ENCODE measurements at regions not wholly inside any gene's neighbourhood (a gene's known extent, or its start where the extent isn't known, plus 50 kb on each side); places are given as distances from the start of the nearest gene placed in this dataset.
"Not testable (repeated sequence)": the region's sequence is repeated elsewhere in the genome, so short reads cannot be mapped to it uniquely, and the experiment has no call there.

- RAD21 ChIA-PET (ENCODE audit: low non-redundant PET in 1 of 2, low total read pairs in 2 of 2, uncharacterized antibody in 2 of 2, unreplicated experiment in 2 of 2); H3K9ac ChIP-seq (ENCODE audit: low read length): not testable (repeated sequence)
Measured at GRCh38 chr1:58167131-58167530, 379.4 kb downstream of the OMA1 start.

GRCh38 chr1:58166417-58166816 is 380.1 kb downstream of the OMA1 start:
- ChIA-PET RAD21 (ENCODE audit: low non-redundant PET in 1 of 2, low total read pairs in 2 of 2, uncharacterized antibody in 2 of 2, unreplicated experiment in 2 of 2) (no interaction called here), POLR2A (no interaction called here), CTCF (no interaction called here)
- no peak for TF ChIP-seq YY1 (IDR thresholded peaks at IDR 0.05; ENCODE audit: extremely low read depth, insufficient replicate concordance, low read depth, low read length)
- TF ChIP-seq EZH2phosphoT487 (IDR thresholded peaks at IDR 0.05; ENCODE audit: borderline replicate concordance) = no peak
- TF ChIP-seq ZBTB33 (IDR thresholded peaks at IDR 0.05; ENCODE audit: extremely low read depth, insufficient replicate concordance, low read length) = no peak
- TF ChIP-seq CTCF (IDR thresholded peaks at IDR 0.05 in 2 of 3, conservative IDR thresholded peaks at IDR 0.05 in 1 of 3; ENCODE audit: borderline replicate concordance in 1 of 3, insufficient read depth in 1 of 3, low read depth in 2 of 3, low read length in 2 of 3) = no peak
- TF ChIP-seq SP1 (IDR thresholded peaks at IDR 0.05; ENCODE audit: low read depth) = no peak
- no peak for TF ChIP-seq POLR2AphosphoS5 (IDR thresholded peaks at IDR 0.05; ENCODE audit: low read depth, low read length)
- TF ChIP-seq EGR1 (IDR thresholded peaks at IDR 0.05; ENCODE audit: low read depth) = no peak
- TF ChIP-seq REST (IDR thresholded peaks at IDR 0.05; ENCODE audit: low read depth) = no peak
- no peak for TF ChIP-seq ELF1 (IDR thresholded peaks at IDR 0.05; ENCODE audit: borderline replicate concordance, low read depth)
- no peak for TF ChIP-seq CBX3 (IDR thresholded peaks at IDR 0.05; ENCODE audit: low read depth)
- no peak for TF ChIP-seq RAD21 (IDR thresholded peaks at IDR 0.05; ENCODE audit: low read depth)
- TF ChIP-seq ATF3 (IDR thresholded peaks at IDR 0.05) = no peak
- TF ChIP-seq JUND (IDR thresholded peaks at IDR 0.05) = no peak
- no peaks in the 10 kb centered on the region for H3K4me1 ChIP-seq (ENCODE audit: control insufficient read depth in 1 of 2, insufficient read depth in 2 of 2, low read length in 2 of 2)
- no TSS peak for BruUV-seq (replicated peaks)
- H3K27me3 ChIP-seq (ENCODE audit: insufficient read depth, low read length) = no peaks in the 10 kb centered on the region; the same call in none of the 2 replicates
- no peaks in the 10 kb centered on the region for H3K36me3 ChIP-seq (ENCODE audit: control insufficient read depth in 1 of 2, insufficient read depth in 2 of 2, low read length in 2 of 2)
- H3K79me2 ChIP-seq (ENCODE audit: insufficient read depth, low read length) = no peaks in the 10 kb centered on the region
- H3K4me2 ChIP-seq (ENCODE audit: low read length) = no peak overlapping the region
- DNase-seq (ENCODE audit: low read depth, low spot score) = no peak
- H3K9me2 ChIP-seq (ENCODE audit: insufficient read depth) = no peaks in the 10 kb centered on the region
- no peaks in the 10 kb centered on the region for H4K20me1 ChIP-seq (ENCODE audit: insufficient read depth)
- H3K27ac ChIP-seq (ENCODE audit: low read depth, low read length) = no peak overlapping the region
- no peak overlapping the region for H3K9ac ChIP-seq (ENCODE audit: low read length)
- no peak overlapping the region for H2AFZ ChIP-seq (ENCODE audit: low read depth, low read length, poor library complexity, severe bottlenecking)
- no peak overlapping the region for H3K4me3 ChIP-seq (replicated peaks in 1 of 2; ENCODE audit: low read depth in 1 of 2, low read length in 2 of 2)
- H3K9me3 ChIP-seq (ENCODE audit: control insufficient read depth in 1 of 2, insufficient read depth in 1 of 2, low read depth in 1 of 2, low read length in 2 of 2) = no peaks in the 10 kb centered on the region
- no peak for ATAC-seq
- intact Hi-C loops (cut with micrococcal nuclease) = no loop called here

More at GRCh38 chr1:58167131-58167530, 379.4 kb downstream of the OMA1 start:
- H3K4me1 ChIP-seq (ENCODE audit: control insufficient read depth in 1 of 2, insufficient read depth in 2 of 2, low read length in 2 of 2); intact Hi-C loops (cut with micrococcal nuclease); H3K36me3 ChIP-seq (ENCODE audit: control insufficient read depth in 1 of 2, insufficient read depth in 2 of 2, low read length in 2 of 2); H3K4me3 ChIP-seq (replicated peaks in 1 of 2; ENCODE audit: low read depth in 1 of 2, low read length in 2 of 2); CTCF ChIA-PET; H3K27me3 ChIP-seq (ENCODE audit: insufficient read depth, low read length); H2AFZ ChIP-seq (ENCODE audit: low read depth, low read length, poor library complexity, severe bottlenecking); H3K27ac ChIP-seq (ENCODE audit: low read depth, low read length); DNase-seq (ENCODE audit: low read depth, low spot score); H3K9me2 ChIP-seq (ENCODE audit: insufficient read depth); ATAC-seq; BruUV-seq (replicated peaks); H3K9me3 ChIP-seq (ENCODE audit: control insufficient read depth in 1 of 2, insufficient read depth in 1 of 2, low read depth in 1 of 2, low read length in 2 of 2); H4K20me1 ChIP-seq (ENCODE audit: insufficient read depth); H3K79me2 ChIP-seq (ENCODE audit: insufficient read depth, low read length); POLR2A ChIA-PET; H3K4me2 ChIP-seq (ENCODE audit: low read length): not testable (repeated sequence)
